22Rv1 (cell line): ENCODE measurements at regions not wholly inside any gene's neighbourhood (a gene's known extent, or its start where the extent isn't known, plus 50 kb on each side); places are given as distances from the start of the nearest gene placed in this dataset.

Source experiments
- CTCF ChIP-seq: fragments of 450-650 bp; IDR thresholded peaks from 2 replicates; pipeline ENCODE4 v1.5.1; 2017; ENCODE audit warnings: mild to moderate bottlenecking
- ZFX ChIP-seq: fragments of 450-650 bp; IDR thresholded peaks from 2 replicates; pipeline ENCODE4 v1.6.1; 2017; ENCODE audit warnings: antibody characterized with exemption, borderline replicate concordance

GRCh38 chr1:82377201-82377884 lies 576.6 kb downstream of the ADGRL2 start:
- no peak for TF ChIP-seq CTCF
- TF ChIP-seq ZFX = no peak
